Keratinocyte (primary cell): ENCODE measurements at regions not wholly inside any gene's neighbourhood (a gene's known extent, or its start where the extent isn't known, plus 50 kb on each side); places are given as distances from the start of the nearest gene placed in this dataset.
A peak's percentile ranks its signal among the peaks of the same experiment; 100 is the strongest.

ENCODE experiments used
- DNase-seq: peaks from one replicate; pipeline ENCODE4 v3.0.0-alpha.2; 2011; ENCODE audit warnings: low read depth, missing footprints, low spot score
- FAIRE-seq: peaks from 2 replicates; lab custom pipeline; 2011; peaks lifted over from hg19 to GRCh38; lab: Jason Lieb, UNC
- H2AFZ ChIP-seq: 2 replicates; pipeline ENCODE4 v1.6.0; 2012; ENCODE audit warnings: low read length, control low read depth, inconsistent platforms; ENCODE audit not compliant: control insufficient read depth
- H3K27ac ChIP-seq: 2 replicates; pipeline ENCODE4 v1.5.1; 2011; ENCODE audit warnings: low read length; ENCODE audit not compliant: control insufficient read depth, insufficient read depth
- H3K27me3 ChIP-seq: 3 replicates; pipeline ENCODE4 v1.6.0; 2011; ENCODE audit warnings: low read length; ENCODE audit not compliant: control insufficient read depth, insufficient read depth; ENCODE audit errors: extremely low read depth
- H3K36me3 ChIP-seq, 2 experiments: 2 replicates in 1 of 2; 3 replicates in 1 of 2; pipeline ENCODE4 v1.5.1; 2011; ENCODE audit warnings: low read length in 2 of 2, mild to moderate bottlenecking in 1 of 2; ENCODE audit not compliant: control insufficient read depth in 2 of 2, insufficient read depth in 2 of 2; ENCODE audit errors: extremely low read depth in 1 of 2
- H3K4me1 ChIP-seq: 3 replicates; pipeline ENCODE4 v1.5.1; 2011; ENCODE audit warnings: low read length; ENCODE audit not compliant: control insufficient read depth, insufficient read depth; ENCODE audit errors: extremely low read depth
- H3K4me2 ChIP-seq: 3 replicates; pipeline ENCODE4 v1.6.0; 2011; ENCODE audit warnings: low read depth, low read length; ENCODE audit not compliant: control insufficient read depth, insufficient read depth; ENCODE audit errors: extremely low read depth
- H3K4me3 ChIP-seq, 3 experiments: fragments of 200-600 bp in 1 of 3; sonication (generic) in 1 of 3; 2 replicates in 2 of 3; 3 replicates in 1 of 3; pipeline ENCODE4 v1.5.1; 2011 to 2016; ENCODE audit warnings: low read length in 3 of 3, mild to moderate bottlenecking in 3 of 3, control low read depth in 2 of 3, inconsistent platforms in 1 of 3, low read depth in 1 of 3, mixed read lengths in 1 of 3, mixed run types in 1 of 3, moderate library complexity in 1 of 3; ENCODE audit not compliant: control insufficient read depth in 2 of 3, insufficient read depth in 2 of 3; ENCODE audit errors: extremely low read depth in 1 of 3
- H3K79me2 ChIP-seq: 2 replicates; pipeline ENCODE4 v1.6.0; 2012; ENCODE audit warnings: low read length; ENCODE audit not compliant: control insufficient read depth, insufficient read depth
- H3K9ac ChIP-seq: 3 replicates; pipeline ENCODE4 v1.6.0; 2011; ENCODE audit warnings: low read length; ENCODE audit not compliant: control insufficient read depth, insufficient read depth; ENCODE audit errors: extremely low read depth
- H3K9me1 ChIP-seq: 3 replicates; pipeline ENCODE4 v1.6.0; 2011; ENCODE audit warnings: low read length; ENCODE audit not compliant: control insufficient read depth, insufficient read depth; ENCODE audit errors: extremely low read depth
- H3K9me3 ChIP-seq: 2 replicates; pipeline ENCODE4 v1.5.1; 2012; ENCODE audit warnings: low read depth, low read length; ENCODE audit not compliant: control insufficient read depth
- H4K20me1 ChIP-seq: 3 replicates; pipeline ENCODE4 v1.6.0; 2011; ENCODE audit warnings: low read length; ENCODE audit not compliant: control insufficient read depth, insufficient read depth; ENCODE audit errors: extremely low read depth
- EZH2 ChIP-seq: IDR thresholded peaks from one replicate; pipeline ENCODE4 v1.6.1; 2012; ENCODE audit warnings: inconsistent platforms, mild to moderate bottlenecking, low read length, moderate library complexity
- dilution Hi-C: fragments of 300-500 bp; cut with MboI; formaldehyde crosslinking; loops from one replicate; pipeline ENCODE4 v1.7.0; 2020; ENCODE audit warnings: low sequenced_read_pairs; ENCODE audit not compliant: extremely low pct_ligation_motif_present
- TF ChIP-seq, protein P1 (sequence below), 3 experiments: IDR thresholded peaks in 1 of 3; conservative IDR thresholded peaks in 1 of 3; optimal IDR thresholded peaks in 1 of 3; 2 replicates in 2 of 3; 3 replicates in 1 of 3; pipeline versions ENCODE3 to v1.5.1; 2011; ENCODE audit warnings: low read length in 3 of 3, mild to moderate bottlenecking in 3 of 3, moderate library complexity in 2 of 3, control low read depth in 1 of 3, inconsistent platforms in 1 of 3; ENCODE audit not compliant: insufficient read depth in 2 of 3; ENCODE audit errors: extremely low read depth in 1 of 3

DNA sequence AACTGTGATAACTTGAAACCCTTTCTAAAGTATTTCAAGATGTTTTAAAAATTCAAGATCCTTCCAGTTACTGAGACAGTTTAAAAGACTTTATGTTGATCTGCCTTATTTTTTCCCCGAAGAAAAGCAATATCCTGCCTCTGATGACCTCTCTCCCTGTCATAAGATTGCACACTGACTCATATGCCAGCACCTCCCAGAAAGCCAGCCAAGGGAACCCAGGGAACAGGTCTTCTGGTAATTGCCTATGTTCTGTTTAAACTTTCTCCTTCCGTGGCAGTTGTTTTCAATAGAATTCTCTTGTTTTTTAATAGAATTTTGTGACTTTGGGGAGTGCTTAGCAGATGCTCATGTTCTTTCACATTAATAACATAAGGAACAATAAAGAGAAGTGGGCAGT is 300.2 kb upstream of the PRKD1 start:
- no peak overlapping the region for H3K4me2 ChIP-seq
- H3K9me3 ChIP-seq = no peaks in the 10 kb centered on the region
- TF ChIP-seq, protein P1, sequence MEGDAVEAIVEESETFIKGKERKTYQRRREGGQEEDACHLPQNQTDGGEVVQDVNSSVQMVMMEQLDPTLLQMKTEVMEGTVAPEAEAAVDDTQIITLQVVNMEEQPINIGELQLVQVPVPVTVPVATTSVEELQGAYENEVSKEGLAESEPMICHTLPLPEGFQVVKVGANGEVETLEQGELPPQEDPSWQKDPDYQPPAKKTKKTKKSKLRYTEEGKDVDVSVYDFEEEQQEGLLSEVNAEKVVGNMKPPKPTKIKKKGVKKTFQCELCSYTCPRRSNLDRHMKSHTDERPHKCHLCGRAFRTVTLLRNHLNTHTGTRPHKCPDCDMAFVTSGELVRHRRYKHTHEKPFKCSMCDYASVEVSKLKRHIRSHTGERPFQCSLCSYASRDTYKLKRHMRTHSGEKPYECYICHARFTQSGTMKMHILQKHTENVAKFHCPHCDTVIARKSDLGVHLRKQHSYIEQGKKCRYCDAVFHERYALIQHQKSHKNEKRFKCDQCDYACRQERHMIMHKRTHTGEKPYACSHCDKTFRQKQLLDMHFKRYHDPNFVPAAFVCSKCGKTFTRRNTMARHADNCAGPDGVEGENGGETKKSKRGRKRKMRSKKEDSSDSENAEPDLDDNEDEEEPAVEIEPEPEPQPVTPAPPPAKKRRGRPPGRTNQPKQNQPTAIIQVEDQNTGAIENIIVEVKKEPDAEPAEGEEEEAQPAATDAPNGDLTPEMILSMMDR (optimal IDR thresholded peaks at IDR 0.05 in 1 of 3, IDR thresholded peaks at IDR 0.05 in 1 of 3, conservative IDR thresholded peaks at IDR 0.05 in 1 of 3; ENCODE audit: extremely low read depth in 1 of 3, insufficient read depth in 2 of 3, low read length in 3 of 3) = no peak
- no peak for TF ChIP-seq EZH2
- dilution Hi-C loops = no loop called here
- H3K27me3 ChIP-seq = no peaks in the 10 kb centered on the region
- H2AFZ ChIP-seq = no peak overlapping the region
- H4K20me1 ChIP-seq = no peaks in the 10 kb centered on the region
- peaks cover 26% of the 10 kb centered on the region for H3K4me1 ChIP-seq
- no peak overlapping the region for H3K9ac ChIP-seq
- DNase-seq (no peak), FAIRE-seq (peak; percentile 71)
- H3K79me2 ChIP-seq = no peaks in the 10 kb centered on the region
- no peak overlapping the region for H3K27ac ChIP-seq
- H3K4me3 ChIP-seq = no peak overlapping the region
- no peaks in the 10 kb centered on the region for H3K36me3 ChIP-seq
- H3K9me1 ChIP-seq = peaks cover 2% of the 10 kb centered on the region

DNA sequence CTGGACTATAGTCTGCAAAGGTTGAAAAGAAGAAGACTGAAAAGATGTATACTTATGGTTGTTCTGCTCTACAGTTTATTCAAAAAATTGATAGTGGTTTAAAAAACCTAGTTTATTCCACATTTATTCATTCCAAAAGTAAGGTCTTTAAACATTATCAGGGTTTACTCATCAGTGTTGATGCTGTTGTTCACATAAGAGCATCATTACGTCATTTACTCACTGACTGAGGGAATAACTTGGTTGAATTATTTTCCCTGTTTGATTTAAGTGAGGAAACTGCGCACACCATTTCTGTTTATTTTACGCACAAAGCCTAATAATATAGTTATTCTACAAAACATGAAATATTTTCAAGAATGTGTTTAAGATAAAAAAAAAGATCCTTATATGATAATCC is 303.1 kb upstream of the PRKD1 start:
- Histone ChIP-seq H3K27ac (no peak overlapping the region), H3K79me2 (no peaks in the 10 kb centered on the region), H3K9me3 (no peaks in the 10 kb centered on the region), H2AFZ (no peak overlapping the region), H3K27me3 (no peaks in the 10 kb centered on the region), H4K20me1 (no peaks in the 10 kb centered on the region), H3K4me2 (no peak overlapping the region), H3K4me1 (peaks cover 10% of the 10 kb centered on the region), H3K9ac (no peak overlapping the region), H3K9me1 (no peaks in the 10 kb centered on the region), H3K36me3 (no peaks in the 10 kb centered on the region), H3K4me3 (no peak overlapping the region)
- DNase-seq (no peak), FAIRE-seq (no peak)
- TF ChIP-seq EZH2 = no peak
- TF ChIP-seq, protein P1 (optimal IDR thresholded peaks at IDR 0.05 in 1 of 3, IDR thresholded peaks at IDR 0.05 in 1 of 3, conservative IDR thresholded peaks at IDR 0.05 in 1 of 3; ENCODE audit: extremely low read depth in 1 of 3, insufficient read depth in 2 of 3, low read length in 3 of 3) = no peak
- dilution Hi-C loops = no loop called here
